Stimulated activated CD4-positive, alpha-beta T cell treated with anti-CD3 and anti-CD28 coated beads, TNF-alpha, amount 100 ng/mL, for 24 hours (primary cell): ENCODE measurements at regions not wholly inside any gene's neighbourhood (a gene's known extent, or its start where the extent isn't known, plus 50 kb on each side); places are given as distances from the start of the nearest gene placed in this dataset.

Experiments used
- DNase-seq, 3 experiments: peaks; one replicate each; pipeline ENCODE4 v3.0.0-alpha.2; 2020; ENCODE audit warnings: low read depth in 3 of 3

DNA sequence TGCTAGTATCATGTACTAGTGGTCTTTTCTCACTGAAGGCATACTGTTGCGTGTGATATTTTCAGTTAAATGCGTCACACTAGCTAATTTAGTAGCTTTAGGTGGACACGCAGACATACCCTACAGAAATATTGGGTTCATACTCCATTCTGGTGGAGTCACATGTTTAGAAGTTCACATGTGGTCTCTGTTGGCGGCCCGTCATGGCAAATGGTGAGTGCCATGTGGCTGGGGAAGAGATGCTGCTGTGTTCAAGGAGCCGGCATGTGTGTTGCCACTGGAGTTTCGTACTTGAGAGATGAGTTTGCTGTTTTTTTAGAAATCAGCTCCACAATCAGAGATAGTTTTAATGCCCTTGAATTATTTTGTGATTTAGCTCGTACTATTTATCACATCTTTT, 454.6 kb downstream of the PCNX1 start:
- DNase-seq: no peak

GRCh38 chr14:71362282-71362681, 455.0 kb downstream of the PCNX1 start:
- no peak for DNase-seq

DNA sequence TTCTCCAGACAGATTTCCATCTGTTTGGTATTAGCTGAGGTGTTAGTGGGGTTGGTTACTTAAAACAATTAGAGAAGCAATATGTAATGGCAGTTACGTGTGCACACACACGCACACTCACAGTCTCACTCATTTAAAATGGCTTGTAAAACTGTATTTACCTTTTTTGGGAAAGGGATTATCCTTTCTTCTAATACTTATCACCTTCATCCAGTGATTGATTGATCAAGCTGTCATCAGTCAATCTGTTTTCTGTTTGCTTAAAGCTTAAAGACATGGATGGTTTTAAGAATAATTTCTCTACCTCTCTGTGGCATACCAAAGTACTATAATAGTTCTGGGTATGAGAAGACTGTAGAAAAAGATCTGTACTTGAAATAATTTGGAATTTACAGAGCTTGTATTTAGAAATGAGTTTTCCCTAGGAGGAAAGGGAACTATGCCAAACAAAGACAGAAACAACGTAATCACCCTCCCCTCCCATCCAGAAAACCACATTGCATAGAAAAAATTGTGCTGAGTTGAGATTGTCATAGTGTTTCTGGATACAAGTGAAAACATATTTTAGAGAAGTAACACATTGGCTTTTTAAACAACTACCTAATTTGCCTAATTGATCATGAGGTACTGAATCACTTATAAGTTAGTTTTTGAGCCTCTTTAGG, 455.8 kb downstream of the PCNX1 start:
- DNase-seq: no peak

GRCh38 chr14:71363946-71364925, 457.0 kb downstream of the PCNX1 start:
- DNase-seq: no peak

DNA sequence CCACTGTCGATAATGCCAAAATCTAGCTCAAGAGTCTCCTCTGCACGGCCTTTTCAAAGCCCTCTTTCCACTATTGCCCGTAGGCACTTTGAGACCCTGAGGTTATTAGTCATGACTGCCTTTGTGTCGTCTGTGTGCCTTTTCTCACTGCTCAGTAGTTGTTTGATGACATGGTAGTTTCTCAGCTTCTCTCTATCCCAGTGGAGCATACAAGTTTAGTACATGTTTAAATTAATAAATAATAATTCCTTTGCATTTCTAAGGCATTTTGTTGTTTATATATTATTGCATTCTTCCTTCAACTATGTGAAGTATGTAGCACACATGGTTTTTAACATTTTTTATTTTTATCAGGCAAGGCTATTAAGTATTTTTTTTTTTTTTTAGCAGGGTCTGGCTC, 458.1 kb downstream of the PCNX1 start:
- DNase-seq: no peak

DNA sequence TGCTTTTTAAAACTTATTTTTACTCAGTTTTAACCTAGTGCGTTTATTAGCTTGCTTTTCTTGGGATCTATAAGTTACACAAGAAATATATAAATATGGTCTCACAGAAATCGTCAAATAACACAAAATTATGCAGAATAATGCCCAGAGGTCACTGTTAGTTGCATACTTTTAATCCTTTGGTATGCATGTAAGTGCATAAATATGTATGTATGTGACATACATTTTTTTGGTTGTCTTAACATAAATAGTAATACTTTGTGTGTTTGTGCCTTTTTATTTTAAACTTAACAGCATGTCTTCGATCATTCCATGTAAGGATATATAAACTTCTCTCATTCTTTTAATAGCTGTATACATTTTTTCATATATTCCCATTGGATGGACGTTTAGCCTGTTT, 459.6 kb downstream of the PCNX1 start:
- DNase-seq: no peak

DNA sequence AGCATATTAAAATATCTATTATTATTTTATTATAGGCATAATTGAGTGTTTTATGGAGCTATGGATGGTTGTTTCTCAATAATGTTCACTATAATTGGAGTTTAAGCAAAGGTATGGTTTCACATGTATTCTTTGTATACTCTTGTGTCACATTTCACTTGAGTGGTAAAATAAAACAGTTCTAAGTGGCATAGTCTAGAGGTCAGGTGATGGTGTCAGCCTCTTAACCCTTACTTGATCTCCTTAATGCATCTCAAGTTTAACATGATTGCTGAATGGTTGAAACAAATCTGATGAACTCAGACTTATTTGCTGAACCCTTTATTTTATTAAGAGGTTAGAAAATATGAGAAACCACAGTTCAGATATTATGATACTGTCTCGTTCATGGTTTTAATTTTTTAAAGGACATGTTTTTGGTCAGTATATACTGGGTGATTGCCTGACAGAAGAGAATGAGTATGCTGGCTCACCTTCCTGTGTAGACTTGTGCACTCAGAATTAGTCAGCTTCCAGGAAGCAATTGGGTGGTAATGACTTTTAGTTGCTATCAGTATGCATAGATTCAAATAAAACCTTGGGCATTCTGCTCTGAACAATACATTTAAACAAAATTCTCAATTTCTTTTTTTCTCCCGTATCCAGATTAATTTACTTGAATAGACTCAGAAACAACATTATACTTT, 464.6 kb downstream of the PCNX1 start:
- DNase-seq: no peak

- no peak for DNase-seq
These were observed 465.2 kb downstream of the PCNX1 start for GRCh38 chr14:71372411-71372838.

DNA sequence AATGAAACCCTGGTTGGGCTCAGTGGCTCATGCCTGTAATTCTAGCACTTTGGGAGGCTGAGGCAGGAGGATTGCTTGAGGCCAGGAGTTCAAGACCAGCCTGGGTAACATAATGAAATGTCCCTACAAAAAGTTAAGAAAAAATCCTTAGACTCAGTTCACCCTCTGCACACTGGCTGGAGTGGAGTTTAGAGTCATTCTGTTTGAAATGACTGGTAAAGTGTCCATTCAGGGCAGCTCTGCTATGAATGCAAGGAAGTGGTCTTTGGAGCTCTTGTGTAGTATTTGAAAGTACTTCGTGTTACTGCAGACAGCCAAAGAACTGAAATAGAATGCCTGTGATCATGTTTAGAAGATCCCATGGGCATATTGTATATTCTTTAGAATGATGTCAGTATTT, 466.5 kb downstream of the PCNX1 start:
- DNase-seq: no peak

GRCh38 chr14:71374989-71375388, 467.7 kb downstream of the PCNX1 start:
- no peak for DNase-seq

GRCh38 chr14:71377099-71377498, 469.8 kb downstream of the PCNX1 start:
- DNase-seq: no peak

- no peak for DNase-seq
These were observed 473.0 kb downstream of the PCNX1 start for GRCh38 chr14:71380271-71380670.

DNA sequence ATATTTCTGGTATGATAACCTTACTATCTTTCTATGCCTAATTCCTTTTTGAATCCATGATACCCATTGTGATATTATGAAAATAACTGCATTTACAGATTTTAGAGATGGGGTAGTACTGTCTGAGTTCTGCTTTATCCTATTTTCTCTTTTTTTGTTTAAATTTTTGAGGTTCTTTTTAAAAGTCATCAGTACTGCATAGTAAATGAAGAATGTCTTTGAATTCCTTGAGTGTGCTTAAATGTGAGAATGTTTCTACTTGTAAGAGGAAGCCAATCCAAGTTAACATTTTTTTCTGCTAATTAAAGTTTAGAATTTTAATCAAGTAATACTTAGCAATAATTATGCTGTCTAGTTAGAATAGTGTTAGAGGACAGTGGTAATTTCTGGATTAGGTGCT, 474.6 kb downstream of the PCNX1 start:
- no peak for DNase-seq

DNA sequence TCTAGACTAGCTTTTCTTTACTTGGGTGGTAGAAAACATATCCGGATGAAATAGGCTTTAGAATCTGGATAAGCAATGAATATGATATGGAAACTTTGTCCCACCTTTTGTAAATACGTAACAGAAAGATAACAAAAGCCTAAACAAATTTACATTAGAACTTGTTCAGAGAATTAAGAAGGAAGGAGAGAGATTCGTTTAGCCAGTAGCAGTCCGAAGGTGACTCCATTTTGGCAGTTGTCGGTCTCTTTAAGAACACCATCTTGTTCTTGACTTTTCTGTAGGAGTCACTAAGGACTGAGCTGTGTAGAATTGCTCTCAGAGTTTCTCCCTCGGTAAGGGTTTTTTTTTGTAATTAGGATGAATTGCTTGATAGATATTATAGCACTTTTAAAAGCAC, 475.1 kb downstream of the PCNX1 start:
- no peak for DNase-seq

DNA sequence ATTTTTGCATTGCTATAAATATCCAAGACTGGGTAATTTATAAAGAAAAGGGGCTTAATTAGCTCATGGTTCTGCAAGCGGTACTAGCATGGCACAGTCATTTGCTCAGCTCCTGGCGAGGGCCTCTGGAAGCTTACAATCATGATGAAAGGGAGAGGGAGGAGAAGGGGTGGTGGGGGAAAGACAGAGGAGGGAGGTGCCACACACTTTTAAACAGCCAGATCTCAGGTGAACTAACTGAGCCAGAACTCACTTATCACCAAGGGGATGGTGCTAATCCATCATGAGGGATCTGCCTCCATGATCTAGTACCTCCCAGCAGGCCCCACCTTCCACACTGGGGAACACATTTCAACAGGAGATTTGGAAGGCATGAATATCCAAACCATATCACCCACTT, 476.3 kb downstream of the PCNX1 start:
- DNase-seq: no peak

DNA sequence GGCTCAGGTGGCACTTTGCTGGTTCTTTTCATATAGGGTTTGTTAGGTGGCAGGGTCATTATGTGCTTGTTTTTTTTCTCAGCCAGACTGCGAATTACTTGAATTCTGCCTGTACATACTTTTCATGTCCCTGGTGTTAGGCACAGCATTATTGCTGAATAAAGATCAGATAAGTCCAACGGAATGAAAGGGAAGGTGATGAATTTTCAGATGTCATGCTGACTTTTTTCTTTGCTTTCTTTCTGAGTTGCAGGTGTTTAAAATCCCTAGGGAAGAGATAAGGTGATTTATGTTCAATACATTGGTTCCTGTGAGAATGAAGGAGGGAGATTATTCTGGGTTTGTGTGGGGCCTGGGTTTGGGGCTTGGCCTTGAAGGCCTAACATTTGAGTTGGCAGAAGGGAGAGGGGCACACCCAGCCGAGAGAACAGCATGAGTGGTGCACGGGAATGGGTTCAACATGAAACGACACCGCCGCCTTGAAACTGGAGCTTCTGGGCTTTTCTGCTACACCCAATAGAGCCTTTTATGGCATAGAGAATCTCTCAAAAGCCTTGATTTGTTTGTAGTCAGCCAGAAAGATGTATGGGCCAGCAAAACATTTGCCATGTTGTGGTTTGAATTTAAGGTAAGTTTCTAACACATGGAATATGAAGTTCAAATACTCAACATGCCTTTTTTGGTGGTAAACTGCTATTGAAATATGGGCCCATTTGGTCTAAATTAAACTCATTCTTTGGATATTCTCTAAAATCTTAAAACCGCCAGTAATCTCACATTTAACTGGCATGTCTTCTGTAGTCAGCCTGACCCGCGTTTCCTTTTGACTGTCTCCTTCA, 477.0 kb downstream of the PCNX1 start:
- DNase-seq: no peak

- DNase-seq: no peak
These were observed 480.5 kb downstream of the PCNX1 start for GRCh38 chr14:71387753-71388152.

DNA sequence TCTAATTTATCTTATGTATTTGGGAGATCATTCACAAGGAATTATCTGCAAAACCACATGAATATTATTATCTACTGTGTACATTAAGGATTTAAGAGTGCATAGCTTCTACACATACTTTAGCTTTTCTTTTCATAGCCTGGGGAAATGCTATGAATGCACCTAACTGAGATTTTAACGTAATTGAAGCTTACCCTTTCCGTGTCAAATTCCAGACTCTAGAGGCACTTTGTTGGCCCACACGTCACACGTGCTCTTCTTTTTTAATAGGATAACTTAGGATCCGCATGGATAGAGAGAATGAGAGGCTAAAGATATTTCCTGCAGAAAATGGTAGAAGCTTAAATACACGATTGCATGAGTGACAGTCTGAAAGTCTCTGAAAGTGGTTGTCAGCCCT, 481.1 kb downstream of the PCNX1 start:
- no peak for DNase-seq

GRCh38 chr14:71388862-71389261, 481.6 kb downstream of the PCNX1 start:
- no peak for DNase-seq

DNA sequence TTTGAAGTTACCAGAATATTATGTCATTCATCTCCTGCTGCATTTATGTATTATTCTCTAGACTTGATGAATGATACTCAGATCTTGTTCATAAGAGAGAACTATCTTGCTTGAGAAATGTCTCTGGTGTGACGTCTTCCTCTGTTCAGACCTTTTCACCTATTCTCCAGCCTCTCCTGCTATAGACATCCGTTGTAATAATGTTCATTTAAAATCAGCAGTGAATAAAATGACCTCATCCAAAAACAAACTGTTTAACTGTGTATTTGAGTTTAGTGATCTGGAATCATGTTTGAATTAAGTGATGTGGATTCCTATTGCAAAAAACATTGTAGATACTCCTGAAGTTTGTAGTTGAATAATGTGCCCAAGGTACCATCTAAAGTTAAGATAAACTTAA, 487.1 kb downstream of the PCNX1 start:
- DNase-seq: no peak

DNA sequence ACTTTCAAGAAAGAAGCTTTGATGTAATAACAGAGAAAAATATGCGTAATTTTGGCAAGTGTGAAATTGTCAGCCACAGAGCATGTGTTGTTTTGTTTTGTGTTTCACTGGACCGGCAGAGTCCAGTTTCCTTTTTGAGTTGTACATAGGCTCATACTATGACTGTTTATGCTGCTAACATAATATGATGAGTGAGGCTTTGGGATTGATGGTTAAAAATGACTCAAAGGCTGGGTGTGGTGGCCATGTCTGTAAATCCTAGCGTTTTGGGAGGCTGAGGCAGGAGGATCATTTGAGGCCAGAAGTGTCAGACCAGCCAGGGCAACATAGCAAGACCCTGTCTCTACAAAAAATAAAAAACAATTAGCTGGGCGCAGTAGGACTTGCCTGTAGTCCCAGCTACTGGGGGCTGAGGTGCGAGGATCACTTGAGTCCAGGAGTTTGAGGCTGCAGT, 487.9 kb downstream of the PCNX1 start:
- DNase-seq: no peak

DNA sequence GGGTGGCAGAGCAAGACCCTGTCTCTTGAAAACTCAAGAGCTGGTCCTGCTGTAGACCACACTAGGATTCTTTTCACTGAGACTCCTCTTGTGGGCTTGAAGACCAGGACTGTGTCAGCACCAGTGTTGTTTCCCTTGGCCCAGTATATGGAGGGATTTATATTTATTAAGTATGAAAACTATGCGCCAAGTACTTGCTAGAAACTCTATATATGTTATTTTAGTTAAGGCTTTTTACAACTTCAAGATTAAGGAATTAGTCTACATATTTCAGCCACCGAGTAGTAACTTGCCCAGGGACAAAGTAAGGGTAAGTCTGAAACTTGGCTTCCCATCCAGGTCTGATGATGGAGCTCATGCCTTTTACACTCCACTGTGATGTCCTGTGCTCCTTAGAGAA, 488.4 kb downstream of the PCNX1 start:
- DNase-seq: no peak
